MM.1S (cell line): ENCODE measurements at regions not wholly inside any gene's neighbourhood (a gene's known extent, or its start where the extent isn't known, plus 50 kb on each side); places are given as distances from the start of the nearest gene placed in this dataset.
"Not testable (repeated sequence)": the region's sequence is repeated elsewhere in the genome, so short reads cannot be mapped to it uniquely, and the experiment has no call there.

Experiments
- CTCF ChIP-seq: fragments of 300-600 bp; sonication (generic); IDR thresholded peaks from 2 replicates; pipeline ENCODE4 v1.5.1; 2016; ENCODE audit warnings: antibody characterized with exemption, low read length, mixed read lengths
- EZH2 ChIP-seq: fragments of 300-600 bp; sonication (generic); optimal IDR thresholded peaks from 2 replicates; pipeline ENCODE3; 2017; ENCODE audit warnings: low read depth, mild to moderate bottlenecking, antibody characterized with exemption, low read length, mixed read lengths

GRCh38 chr5:54377339-54377738 lies 67.0 kb upstream of the ARL15 start:
- TF ChIP-seq EZH2, CTCF: not testable (repeated sequence)
